Mesothelial cell of epicardium (in vitro differentiated cells): ENCODE measurements at regions not wholly inside any gene's neighbourhood (a gene's known extent, or its start where the extent isn't known, plus 50 kb on each side); places are given as distances from the start of the nearest gene placed in this dataset.
"Not testable (repeated sequence)": the region's sequence is repeated elsewhere in the genome, so short reads cannot be mapped to it uniquely, and the experiment has no call there.

Source experiments
- DNase-seq, 2 experiments: peaks; one replicate each; pipeline ENCODE4 v3.0.0; 2021; ENCODE audit warnings: low spot score in 2 of 2; ENCODE audit not compliant: unreplicated experiment in 2 of 2
- H3K27ac Mint-ChIP-seq: 2 replicates; pipeline ENCODE4 v1.8.0; 2021; ENCODE audit warnings: mixed read lengths
- H3K27me3 Mint-ChIP-seq: 2 replicates; pipeline ENCODE4 v1.8.0; 2021; ENCODE audit warnings: low read depth, mixed read lengths
- H3K36me3 Mint-ChIP-seq: 2 replicates; pipeline ENCODE4 v1.8.0; 2021; ENCODE audit warnings: mixed read lengths
- H3K4me1 Mint-ChIP-seq: 2 replicates; pipeline ENCODE4 v1.8.0; 2021; ENCODE audit warnings: mixed read lengths
- H3K4me3 Mint-ChIP-seq: 2 replicates; pipeline ENCODE4 v1.8.0; 2021; ENCODE audit warnings: mild to moderate bottlenecking, moderate library complexity, mixed read lengths
- H3K9me3 Mint-ChIP-seq: 2 replicates; pipeline ENCODE4 v1.8.0; 2021; ENCODE audit warnings: mixed read lengths
- CTCF ChIP-seq: fragments of 200-600 bp; sonication (generic); IDR thresholded peaks from one replicate; pipeline ENCODE4 v1.5.0; 2021; ENCODE audit warnings: antibody characterized with exemption; ENCODE audit not compliant: unreplicated experiment

DNA sequence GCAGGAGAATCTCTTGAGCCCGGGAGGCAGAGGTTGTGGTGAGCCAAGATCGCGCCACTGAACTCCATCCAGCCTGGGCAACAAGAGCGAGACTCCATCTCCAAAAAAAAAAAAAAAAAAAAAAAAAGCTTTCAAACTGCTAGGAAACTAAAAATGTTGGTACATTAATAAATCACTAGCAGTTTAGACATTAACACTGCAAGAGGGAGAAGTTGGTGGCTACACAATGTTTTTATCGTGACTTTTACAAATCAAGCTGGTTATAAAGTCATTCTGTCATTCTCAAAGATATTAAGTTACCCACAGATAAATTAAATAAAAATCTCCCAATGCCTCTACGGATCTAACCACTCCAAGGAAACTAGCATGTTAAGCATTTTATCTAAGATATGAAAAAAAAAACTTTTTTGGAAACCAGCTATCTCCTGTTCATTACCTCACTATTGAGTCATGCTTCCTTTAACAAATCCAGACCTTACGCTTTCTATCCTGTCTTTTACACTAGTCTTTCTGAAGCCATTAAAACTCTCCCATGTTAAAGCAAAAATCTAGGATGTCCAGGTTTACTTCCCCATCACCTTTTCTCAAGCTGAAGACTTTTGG is 85.9 kb upstream of the SMURF2 start:
- no peak for DNase-seq
- Mint-ChIP-seq H3K27me3 (no peaks in the 10 kb centered on the region), H3K9me3 (no peaks in the 10 kb centered on the region), H3K27ac (peak overlapping the region; percentile 86), H3K4me1 (peaks cover 5% of the 10 kb centered on the region), H3K36me3 (peaks cover 16% of the 10 kb centered on the region), H3K4me3 (no peak overlapping the region)
- no peak for TF ChIP-seq CTCF

DNA sequence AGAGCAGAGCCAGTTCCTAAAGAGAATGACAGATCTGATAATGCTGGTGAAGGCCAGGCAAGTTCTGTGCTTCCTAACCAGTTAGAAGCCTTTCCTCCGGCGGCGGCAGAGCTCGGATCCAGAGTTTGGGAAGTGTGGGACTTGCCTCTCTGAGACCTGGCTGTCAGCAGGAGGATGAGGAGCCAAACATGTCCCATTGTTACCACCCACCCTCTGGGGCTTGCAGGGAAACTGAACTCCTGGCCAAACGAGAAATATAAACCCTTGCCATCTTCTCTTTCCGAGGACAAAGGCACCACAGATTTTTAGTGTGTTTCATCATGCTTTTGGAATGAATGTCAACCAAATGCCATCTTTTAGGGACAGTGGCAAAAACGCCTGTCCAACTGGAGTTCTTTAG is 80.2 kb upstream of the SMURF2 start:
- Mint-ChIP-seq H3K4me3 (no peak overlapping the region), H3K9me3 (no peaks in the 10 kb centered on the region), H3K27me3 (no peaks in the 10 kb centered on the region), H3K27ac (peak overlapping the region; percentile 26), H3K36me3 (no peaks in the 10 kb centered on the region), H3K4me1 (peaks cover 10% of the 10 kb centered on the region)
- DNase-seq, result no peak
- TF ChIP-seq CTCF, result no peak

DNA sequence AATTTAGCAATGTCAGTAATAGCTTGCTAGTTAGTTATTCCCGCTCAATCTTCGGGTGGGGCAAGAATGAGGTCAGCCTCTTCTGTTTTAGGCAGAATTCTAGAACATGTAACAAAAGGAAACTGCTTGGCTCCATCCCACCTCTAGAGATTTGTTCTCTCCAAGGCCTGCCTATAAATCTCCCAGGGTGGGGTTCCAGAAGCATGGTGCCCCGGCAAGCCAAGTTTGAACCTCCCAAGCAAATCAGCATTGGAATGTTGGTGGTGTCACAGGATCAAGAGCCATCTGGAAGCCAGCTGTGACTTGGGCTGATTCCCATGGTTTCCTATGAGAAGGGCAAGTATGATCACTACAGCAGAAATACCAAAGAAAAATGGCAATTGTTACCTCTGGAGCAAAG is 79.8 kb upstream of the SMURF2 start:
- not testable (repeated sequence) for H3K36me3 Mint-ChIP-seq, H3K27me3 Mint-ChIP-seq, H3K4me3 Mint-ChIP-seq, H3K4me1 Mint-ChIP-seq, H3K9me3 Mint-ChIP-seq
- peak in 1 of 2 experiments; percentile 10 for DNase-seq
- H3K27ac Mint-ChIP-seq, result peak overlapping the region; percentile 26

DNA sequence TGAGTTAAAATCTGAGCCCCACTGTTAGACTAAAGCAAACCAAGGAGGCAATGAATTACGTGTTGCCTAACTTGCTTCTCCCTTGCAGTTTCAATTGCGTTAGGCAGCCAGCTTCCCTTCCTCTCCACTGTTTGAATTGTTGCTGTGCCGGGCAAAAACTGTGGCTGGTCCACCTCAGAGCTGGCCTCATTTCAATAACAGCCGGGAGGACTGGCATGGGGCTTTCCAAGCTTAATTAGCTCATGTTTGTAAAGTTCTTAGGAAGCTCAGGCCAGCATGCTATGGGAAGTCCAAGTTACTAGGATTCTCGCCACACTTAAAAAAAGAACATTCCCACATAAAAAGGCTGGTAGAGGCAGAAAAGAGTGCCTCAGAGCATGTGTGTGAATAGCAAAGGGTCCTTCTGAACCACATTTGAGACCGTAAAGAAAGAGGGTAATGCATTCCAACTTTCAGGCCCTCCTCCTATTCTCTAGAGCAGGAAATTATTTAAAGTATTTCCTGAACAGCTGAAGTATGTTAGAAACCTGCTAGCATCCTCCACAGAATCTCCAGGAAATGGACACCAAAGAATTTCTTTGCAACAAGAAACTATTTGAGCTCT is 79.0 kb upstream of the SMURF2 start:
- no peak for TF ChIP-seq CTCF
- Mint-ChIP-seq H3K36me3 (no peaks in the 10 kb centered on the region), H3K27me3 (no peaks in the 10 kb centered on the region), H3K9me3 (no peaks in the 10 kb centered on the region), H3K4me1 (peaks cover 10% of the 10 kb centered on the region), H3K27ac (peak overlapping the region; percentile 91), H3K4me3 (no peak overlapping the region)
- DNase-seq, result peak in 1 of 2 experiments; percentile 32

DNA sequence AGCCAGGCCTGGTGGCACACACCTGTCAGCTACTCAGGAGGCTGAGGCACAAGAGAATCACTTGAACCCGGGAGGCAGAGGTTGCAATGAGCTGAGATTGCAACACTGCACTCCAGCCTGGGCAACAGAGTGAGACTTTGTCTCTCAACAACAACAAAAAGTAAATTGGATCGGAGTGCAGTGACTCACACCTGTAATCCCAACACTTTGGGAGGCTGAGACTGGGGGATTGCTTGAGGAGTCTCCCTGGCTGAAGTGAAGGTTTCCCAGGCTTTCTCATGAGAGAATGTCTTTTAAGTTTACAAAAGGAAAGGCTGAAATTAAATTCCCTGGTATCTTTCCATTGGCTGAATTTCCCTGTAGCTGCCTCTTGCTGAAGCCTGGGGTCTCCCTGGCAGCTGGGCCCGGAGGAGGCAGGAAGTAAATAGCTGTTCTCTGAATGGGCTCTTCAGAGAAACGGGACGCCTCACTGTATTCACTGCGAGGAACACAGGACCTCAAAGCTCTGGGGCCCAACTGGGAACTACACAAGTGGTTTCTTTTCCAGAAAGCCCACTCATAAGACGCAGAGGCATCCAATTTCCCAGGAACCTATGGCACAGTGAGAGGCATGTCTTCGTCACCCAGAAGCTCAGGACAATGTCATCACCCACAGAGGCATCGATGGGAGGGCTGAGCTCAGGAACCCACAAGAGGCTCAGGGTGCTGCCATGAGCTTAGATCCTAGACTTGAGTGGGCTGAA is 77.4 kb upstream of the SMURF2 start:
- Mint-ChIP-seq H3K9me3 (no peaks in the 10 kb centered on the region), H3K4me3 (no peak overlapping the region), H3K4me1 (peaks cover 10% of the 10 kb centered on the region), H3K27me3 (no peaks in the 10 kb centered on the region), H3K36me3 (no peaks in the 10 kb centered on the region), H3K27ac (peak overlapping the region; percentile 64)
- peak in 1 of 2 experiments; percentile 31 for DNase-seq
- no peak for TF ChIP-seq CTCF

GRCh38 chr17:64736804-64737492 is 74.8 kb upstream of the SMURF2 start:
- no peak overlapping the region for H3K4me3 Mint-ChIP-seq
- DNase-seq, result no peak
- H3K9me3 Mint-ChIP-seq, result no peaks in the 10 kb centered on the region
- no peak for TF ChIP-seq CTCF
- H3K27me3 Mint-ChIP-seq, result no peaks in the 10 kb centered on the region
- no peak overlapping the region for H3K27ac Mint-ChIP-seq
- H3K36me3 Mint-ChIP-seq, result no peaks in the 10 kb centered on the region
- peaks cover 7% of the 10 kb centered on the region for H3K4me1 Mint-ChIP-seq
